Activated CD4-positive, alpha-beta T cell treated with anti-CD3 and anti-CD28 coated beads, Interleukin-2, amount 10 ng/mL, durations not matched to agents 7 days and 5 days (primary cell): ENCODE measurements at regions not wholly inside any gene's neighbourhood (a gene's known extent, or its start where the extent isn't known, plus 50 kb on each side); places are given as distances from the start of the nearest gene placed in this dataset.

ENCODE experiments used
- CTCF ChIA-PET: fragments of 350-600 bp; sonication (Branson Sonifier 250); formaldehyde crosslinking; loops from one replicate; lab custom pipeline; 2021; ENCODE audit warnings: antibody characterized with exemption; lab: Charles Lee
- POLR2A ChIA-PET: fragments of 350-600 bp; sonication (Branson Sonifier 250); formaldehyde crosslinking; loops from one replicate; lab custom pipeline; 2021; ENCODE audit warnings: antibody characterized with exemption; lab: Charles Lee
- DNase-seq: peaks from one replicate; pipeline ENCODE4 v3.0.0-alpha.2; 2020
- H3K27ac Mint-ChIP-seq: one replicate; pipeline ENCODE4 v1.8.0; 2021; ENCODE audit warnings: mild to moderate bottlenecking, moderate library complexity, mixed read lengths
- H3K27me3 Mint-ChIP-seq: one replicate; pipeline ENCODE4 v1.8.0; 2021; ENCODE audit warnings: mixed read lengths
- H3K36me3 Mint-ChIP-seq: one replicate; pipeline ENCODE4 v1.8.0; 2021; ENCODE audit warnings: low read depth, mixed read lengths
- H3K4me1 Mint-ChIP-seq: one replicate; pipeline ENCODE4 v1.8.0; 2021; ENCODE audit warnings: mixed read lengths
- H3K4me3 Mint-ChIP-seq: one replicate; pipeline ENCODE4 v1.8.0; 2021; ENCODE audit warnings: mild to moderate bottlenecking, moderate library complexity, mixed read lengths
- H3K9me3 Mint-ChIP-seq: one replicate; pipeline ENCODE4 v1.8.0; 2021; ENCODE audit warnings: mixed read lengths

DNA sequence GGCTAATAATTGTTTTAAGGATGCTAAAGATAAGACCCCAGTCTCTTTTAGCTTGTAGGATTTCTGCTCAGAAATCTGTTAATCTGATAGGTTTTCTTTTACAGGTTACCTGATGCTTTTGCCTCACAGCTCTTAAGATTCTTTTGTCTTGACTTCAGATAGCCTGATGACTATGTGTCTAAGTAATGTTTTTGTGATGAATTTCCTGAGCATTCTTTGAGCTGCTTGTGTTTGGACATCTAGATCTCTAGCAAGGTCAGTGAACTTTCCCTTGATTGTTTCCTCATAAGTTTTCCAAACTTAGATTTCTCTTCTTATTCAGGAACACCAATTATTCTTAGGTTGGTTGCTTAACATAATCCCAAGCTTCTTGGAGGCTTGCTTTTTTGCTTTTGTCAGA, 104.1 kb downstream of the ZNF518B start:
- no peak overlapping the region for H3K27ac Mint-ChIP-seq
- DNase-seq = no peak
- H3K9me3 Mint-ChIP-seq = no peaks in the 10 kb centered on the region
- no peaks in the 10 kb centered on the region for H3K4me1 Mint-ChIP-seq
- CTCF ChIA-PET = interaction anchor here (1.0 kb wide), 1 partner anchor 83 kb away, joined by 3 read pairs; no protein-coding TSS in a partner anchor
- H3K36me3 Mint-ChIP-seq = no peaks in the 10 kb centered on the region
- H3K27me3 Mint-ChIP-seq = peaks cover 7% of the 10 kb centered on the region
- no peak overlapping the region for H3K4me3 Mint-ChIP-seq
- POLR2A ChIA-PET = no interaction called here

DNA sequence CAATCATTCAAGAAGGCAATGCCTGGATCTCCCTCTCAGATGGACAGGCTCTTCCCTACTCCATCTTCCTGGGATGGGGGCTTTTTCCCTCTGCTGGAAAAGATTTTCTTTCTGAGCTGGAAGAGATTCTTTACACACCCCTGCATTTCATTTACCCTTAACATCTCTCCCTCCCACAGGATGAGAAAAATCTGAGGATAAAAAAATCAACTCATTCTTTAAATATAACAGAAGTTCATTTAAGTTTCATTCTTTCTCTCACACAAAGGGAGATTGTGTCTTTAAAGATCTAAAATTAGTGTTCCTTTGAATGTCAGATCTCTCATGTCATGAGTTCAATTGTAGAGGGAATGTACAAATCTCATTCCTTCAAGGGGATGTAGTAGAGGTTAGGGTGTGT, 109.0 kb downstream of the ZNF518B start:
- Mint-ChIP-seq H3K4me1 (no peaks in the 10 kb centered on the region), H3K4me3 (no peak overlapping the region), H3K27me3 (peaks cover 2% of the 10 kb centered on the region), H3K27ac (no peak overlapping the region), H3K9me3 (no peaks in the 10 kb centered on the region), H3K36me3 (no peaks in the 10 kb centered on the region)
- no peak for DNase-seq
- ChIA-PET POLR2A (no interaction called here), CTCF (interaction anchor here (0.8 kb wide), 1 partner anchor 22 kb away, joined by 3 read pairs; no protein-coding TSS in a partner anchor)

DNA sequence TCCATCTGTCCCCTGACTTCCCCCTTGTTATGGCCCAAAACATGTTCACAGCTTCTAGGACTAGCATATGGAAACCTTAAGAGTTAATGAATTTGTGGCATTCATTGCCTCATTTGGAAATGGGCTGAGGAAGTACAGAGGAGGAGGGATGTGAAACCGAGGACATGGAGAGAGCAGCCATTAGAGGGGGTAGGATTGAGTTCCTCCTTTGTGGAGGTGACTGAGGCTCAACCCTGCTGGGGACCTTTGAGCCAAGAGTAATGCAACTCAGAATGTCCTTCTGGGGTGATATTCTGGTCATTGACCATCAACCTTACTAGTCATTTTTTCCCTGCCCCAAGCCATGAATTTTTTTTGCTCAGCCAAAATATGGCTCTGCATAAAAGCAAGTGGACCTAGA, 109.4 kb downstream of the ZNF518B start:
- ChIA-PET CTCF (interaction anchor here (0.8 kb wide), 1 partner anchor 23 kb away, joined by 3 read pairs; no protein-coding TSS in a partner anchor), POLR2A (no interaction called here)
- Mint-ChIP-seq H3K9me3 (no peaks in the 10 kb centered on the region), H3K4me3 (no peak overlapping the region), H3K36me3 (no peaks in the 10 kb centered on the region), H3K27ac (no peak overlapping the region), H3K27me3 (peaks cover 2% of the 10 kb centered on the region), H3K4me1 (no peaks in the 10 kb centered on the region)
- DNase-seq = no peak

DNA sequence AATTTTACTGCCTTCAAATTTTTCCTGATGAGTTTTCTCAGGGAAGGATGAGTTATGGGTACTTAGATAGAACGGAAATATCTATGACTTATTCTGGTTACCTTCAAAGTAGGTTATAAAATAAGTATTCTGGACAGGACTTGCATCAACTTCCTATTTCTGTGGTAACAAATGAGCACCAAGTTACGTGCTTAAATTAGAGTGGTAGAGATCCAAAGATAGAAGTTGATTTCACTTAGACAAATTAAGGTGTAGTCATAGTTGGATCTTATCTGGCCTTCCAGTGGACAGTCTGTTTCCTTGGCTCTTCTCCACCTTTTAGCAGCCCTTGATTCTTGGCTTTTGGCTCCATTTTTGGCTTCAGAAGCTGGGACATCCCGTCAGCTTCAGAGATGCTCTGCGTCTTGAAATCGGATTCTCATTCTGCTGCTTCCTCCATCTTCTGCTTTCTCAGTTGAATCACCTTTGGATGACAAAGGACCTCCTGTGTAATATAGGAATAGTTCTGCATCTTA, 109.9 kb downstream of the ZNF518B start:
- ChIA-PET POLR2A (no interaction called here), CTCF (no interaction called here)
- Mint-ChIP-seq H3K4me1 (no peaks in the 10 kb centered on the region), H3K27ac (no peak overlapping the region), H3K36me3 (no peaks in the 10 kb centered on the region), H3K27me3 (peaks cover 2% of the 10 kb centered on the region), H3K9me3 (no peaks in the 10 kb centered on the region), H3K4me3 (no peak overlapping the region)
- DNase-seq = no peak

DNA sequence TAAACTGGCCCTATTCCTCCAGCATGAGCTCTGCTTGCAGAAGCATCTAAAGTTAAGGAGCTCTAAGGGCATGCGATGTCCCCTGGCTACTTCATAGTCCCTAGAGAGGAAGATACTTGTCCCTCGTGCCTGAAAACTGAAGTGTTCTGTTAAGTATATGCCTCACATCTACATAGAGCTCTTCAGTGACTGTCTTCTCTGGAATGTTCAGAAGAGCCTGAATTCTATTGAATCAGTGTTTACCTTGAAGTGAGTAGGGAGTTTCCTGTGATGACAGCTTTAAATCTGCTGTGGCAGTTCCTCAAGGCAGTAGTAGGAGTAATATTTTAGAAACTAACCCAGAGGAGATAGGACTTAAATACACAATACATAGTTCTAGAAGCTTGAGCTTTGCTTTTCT, 111.2 kb downstream of the ZNF518B start:
- Mint-ChIP-seq H3K9me3 (no peaks in the 10 kb centered on the region), H3K4me1 (no peaks in the 10 kb centered on the region), H3K27ac (no peak overlapping the region), H3K4me3 (no peak overlapping the region), H3K27me3 (peaks cover 4% of the 10 kb centered on the region), H3K36me3 (no peaks in the 10 kb centered on the region)
- no peak for DNase-seq
- ChIA-PET POLR2A (no interaction called here), CTCF (interaction anchor here (0.7 kb wide), 1 partner anchor 13 kb away, joined by 3 read pairs; no protein-coding TSS in a partner anchor)

DNA sequence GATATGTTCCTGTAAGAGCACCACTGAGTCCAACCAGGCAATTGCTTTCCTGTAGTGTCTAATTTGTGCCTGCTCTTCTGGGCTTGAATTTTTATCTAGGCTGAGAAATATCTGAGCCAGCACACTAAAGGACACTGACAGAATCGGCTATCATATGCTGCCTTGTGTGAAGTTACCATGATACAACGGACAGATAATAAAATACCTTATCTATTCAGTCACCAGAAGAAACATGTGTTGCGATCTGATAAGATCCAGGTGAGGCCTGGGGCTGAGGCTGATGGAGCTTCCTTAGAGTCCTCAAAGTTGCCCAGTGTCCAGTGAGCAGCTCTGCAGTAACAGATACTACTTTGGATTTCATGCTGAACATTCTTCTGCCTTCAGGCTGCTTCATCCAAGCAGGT, 111.8 kb downstream of the ZNF518B start:
- Mint-ChIP-seq H3K36me3 (no peaks in the 10 kb centered on the region), H3K4me1 (no peaks in the 10 kb centered on the region), H3K27ac (no peak overlapping the region), H3K9me3 (no peaks in the 10 kb centered on the region), H3K27me3 (peaks cover 2% of the 10 kb centered on the region), H3K4me3 (no peak overlapping the region)
- CTCF ChIA-PET = no interaction called here
- DNase-seq = no peak
- POLR2A ChIA-PET = no interaction called here

DNA sequence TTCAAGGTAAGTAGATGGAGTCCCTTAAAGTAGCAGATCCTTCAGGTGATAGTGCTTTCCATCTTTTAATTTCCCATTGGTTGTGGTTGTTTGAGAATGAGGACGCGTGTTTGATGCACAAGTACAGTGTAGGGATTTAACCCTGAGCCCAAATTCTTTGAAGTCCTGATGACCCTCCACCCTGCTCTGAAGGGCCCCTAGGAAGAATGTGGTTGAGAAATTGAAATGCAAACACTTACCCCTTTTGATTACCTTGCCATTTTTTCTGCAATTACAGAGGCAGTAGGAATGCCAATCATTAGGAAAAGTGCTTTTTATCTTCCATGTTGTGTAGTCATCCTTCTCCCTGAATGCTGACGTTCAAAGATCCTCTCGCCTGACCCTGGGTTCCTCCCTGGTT, 112.4 kb downstream of the ZNF518B start:
- Mint-ChIP-seq H3K36me3 (no peaks in the 10 kb centered on the region), H3K27ac (no peak overlapping the region), H3K4me3 (no peak overlapping the region), H3K4me1 (no peaks in the 10 kb centered on the region), H3K27me3 (peaks cover 2% of the 10 kb centered on the region), H3K9me3 (no peaks in the 10 kb centered on the region)
- ChIA-PET POLR2A (no interaction called here), CTCF (no interaction called here)
- DNase-seq = no peak

DNA sequence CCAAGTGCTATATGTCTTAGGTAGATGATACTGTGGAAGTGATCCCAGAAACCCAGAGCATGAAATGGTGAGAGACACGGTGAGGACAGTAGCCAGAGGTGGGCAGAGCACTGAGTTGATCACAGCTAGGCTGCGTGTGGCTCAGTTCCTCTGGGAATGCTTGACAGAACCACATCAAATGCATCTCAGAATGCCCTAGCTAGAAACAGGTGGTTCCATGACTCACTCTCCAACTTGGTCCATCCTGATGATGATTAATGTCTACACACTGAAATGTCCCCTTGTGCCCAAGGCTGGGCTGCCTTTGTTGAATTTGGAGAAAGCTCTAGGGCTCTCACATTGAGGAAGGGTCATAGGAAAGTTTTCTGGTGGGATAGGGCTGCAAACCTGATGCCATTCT, 113.6 kb downstream of the ZNF518B start:
- ChIA-PET CTCF (no interaction called here), POLR2A (no interaction called here)
- Mint-ChIP-seq H3K4me1 (no peaks in the 10 kb centered on the region), H3K36me3 (no peaks in the 10 kb centered on the region), H3K27ac (no peak overlapping the region), H3K4me3 (no peak overlapping the region), H3K27me3 (peaks cover 2% of the 10 kb centered on the region), H3K9me3 (no peaks in the 10 kb centered on the region)
- DNase-seq = no peak

DNA sequence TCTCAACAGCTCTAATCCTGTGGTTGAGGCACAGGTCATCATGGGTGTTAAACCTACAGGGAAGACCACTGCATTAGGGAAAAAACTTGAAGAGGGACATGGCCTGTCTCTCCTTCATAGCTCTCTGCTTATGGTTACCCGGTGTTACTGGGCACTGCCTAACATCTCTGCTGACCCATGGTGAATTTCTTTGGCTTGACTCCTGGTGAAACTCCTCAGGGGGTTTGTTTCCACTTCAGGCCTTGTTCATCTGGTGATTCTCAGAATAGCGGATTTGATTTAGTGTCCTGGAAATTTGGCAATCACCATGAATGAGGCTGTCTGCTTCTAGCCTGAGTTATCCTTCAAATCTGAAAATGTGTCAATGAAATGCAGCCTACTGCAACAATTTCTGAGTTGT, 114.4 kb downstream of the ZNF518B start:
- Mint-ChIP-seq H3K4me1 (no peaks in the 10 kb centered on the region), H3K9me3 (no peaks in the 10 kb centered on the region), H3K36me3 (no peaks in the 10 kb centered on the region), H3K4me3 (no peak overlapping the region), H3K27me3 (peaks cover 2% of the 10 kb centered on the region), H3K27ac (no peak overlapping the region)
- POLR2A ChIA-PET = no interaction called here
- DNase-seq = no peak
- CTCF ChIA-PET = no interaction called here

DNA sequence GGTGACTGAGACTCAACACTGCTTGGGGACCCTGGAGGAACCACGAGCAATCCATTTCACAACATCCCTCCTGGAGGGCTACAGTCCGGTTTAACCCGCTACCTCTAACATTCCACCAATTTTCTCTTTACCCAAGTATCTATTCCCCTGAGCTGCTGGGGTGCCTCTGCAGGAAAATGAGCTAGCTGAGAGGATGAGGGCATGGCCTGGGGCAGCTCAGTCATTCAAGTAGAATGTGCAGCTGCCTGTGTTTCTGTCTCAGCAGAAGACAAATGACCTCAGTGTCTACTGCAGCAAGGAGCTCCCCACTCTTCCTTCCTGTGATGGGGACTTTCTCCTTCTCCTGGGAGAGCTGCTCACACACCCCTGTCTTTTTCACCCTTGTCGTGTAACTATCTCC, 120.8 kb downstream of the ZNF518B start:
- H3K36me3 Mint-ChIP-seq = no peaks in the 10 kb centered on the region
- ChIA-PET POLR2A (no interaction called here), CTCF (no interaction called here)
- no peaks in the 10 kb centered on the region for H3K4me1 Mint-ChIP-seq
- no peak overlapping the region for H3K27ac Mint-ChIP-seq
- no peak for DNase-seq
- H3K9me3 Mint-ChIP-seq = no peaks in the 10 kb centered on the region
- no peak overlapping the region for H3K4me3 Mint-ChIP-seq
- H3K27me3 Mint-ChIP-seq = peaks cover 12% of the 10 kb centered on the region

DNA sequence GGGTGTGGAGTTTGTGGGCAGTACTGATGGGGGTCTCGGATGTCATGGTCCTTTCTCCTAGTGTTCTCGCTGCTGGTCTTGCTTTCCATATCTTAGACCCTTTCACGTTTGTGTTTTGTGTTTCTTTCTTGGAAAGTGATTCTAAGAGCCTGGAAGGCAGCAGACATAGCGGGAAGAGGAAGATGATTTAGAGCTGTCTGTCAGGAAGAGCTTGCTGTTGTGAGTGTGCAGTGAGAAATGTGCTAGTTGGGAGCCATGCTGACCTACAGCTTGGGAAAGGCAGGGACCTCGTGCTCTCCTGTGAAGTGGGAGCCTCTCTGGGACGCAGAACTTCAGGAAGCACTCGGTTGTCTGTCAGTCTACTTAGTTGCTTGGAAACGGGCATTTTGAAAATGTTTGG, 122.2 kb downstream of the ZNF518B start:
- no peaks in the 10 kb centered on the region for H3K4me1 Mint-ChIP-seq
- ChIA-PET POLR2A (no interaction called here), CTCF (no interaction called here)
- no peaks in the 10 kb centered on the region for H3K9me3 Mint-ChIP-seq
- peaks cover 12% of the 10 kb centered on the region for H3K27me3 Mint-ChIP-seq
- no peaks in the 10 kb centered on the region for H3K36me3 Mint-ChIP-seq
- no peak for DNase-seq
- no peak overlapping the region for H3K27ac Mint-ChIP-seq
- H3K4me3 Mint-ChIP-seq = no peak overlapping the region

DNA sequence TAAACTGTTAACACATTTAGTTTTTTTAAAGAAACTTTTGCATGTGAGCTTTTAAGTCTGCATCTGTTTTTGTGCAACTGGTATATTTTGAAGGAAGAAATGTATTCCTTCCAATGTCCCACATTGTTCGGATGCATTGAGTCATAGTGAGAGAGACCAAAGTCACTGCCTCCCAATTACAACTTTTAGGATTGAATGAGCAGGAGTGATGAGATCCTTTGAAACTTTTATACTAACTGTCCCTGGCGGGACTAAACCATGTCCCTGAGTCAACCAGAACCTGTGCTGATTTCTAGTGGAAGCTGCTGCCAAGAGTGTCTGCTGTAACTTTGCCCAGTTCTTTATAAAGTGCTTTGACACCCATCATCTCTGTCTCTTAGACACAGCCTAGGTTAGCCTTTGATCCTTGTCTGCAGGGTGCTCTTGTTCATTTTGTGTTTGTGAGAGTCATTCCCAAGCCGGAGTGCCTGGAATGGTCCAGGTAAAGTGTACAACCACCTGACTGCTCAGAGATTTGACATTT, 122.7 kb downstream of the ZNF518B start:
- Mint-ChIP-seq H3K27ac (no peak overlapping the region), H3K4me1 (no peaks in the 10 kb centered on the region), H3K36me3 (no peaks in the 10 kb centered on the region), H3K27me3 (peaks cover 12% of the 10 kb centered on the region), H3K4me3 (no peak overlapping the region), H3K9me3 (no peaks in the 10 kb centered on the region)
- ChIA-PET POLR2A (no interaction called here), CTCF (interaction anchor here (0.6 to 1.2 kb wide), 2 partner anchors 17 to 38 kb away, joined by 3 read pairs; no protein-coding TSS in a partner anchor)
- DNase-seq = no peak

DNA sequence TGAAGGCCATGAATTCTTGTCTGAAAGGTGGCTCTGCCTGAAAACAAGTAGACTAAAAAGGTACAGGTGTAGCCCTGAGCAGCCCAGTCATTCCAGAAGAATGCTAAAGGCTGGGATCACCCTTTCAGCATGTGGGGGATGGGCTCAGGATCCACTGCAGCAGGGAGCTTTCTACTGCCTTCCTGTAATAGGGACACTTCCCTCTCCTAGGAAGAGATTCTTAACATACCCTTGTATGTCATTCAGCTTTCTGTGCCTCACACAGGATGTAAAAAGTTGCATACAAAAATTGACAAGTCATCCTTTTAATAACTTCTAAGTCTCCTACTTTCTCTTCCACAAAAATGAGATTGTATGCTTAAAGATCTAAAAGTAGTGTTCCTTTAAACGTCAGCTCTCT, 123.3 kb downstream of the ZNF518B start:
- H3K27ac Mint-ChIP-seq = no peak overlapping the region
- no peaks in the 10 kb centered on the region for H3K9me3 Mint-ChIP-seq
- no peaks in the 10 kb centered on the region for H3K4me1 Mint-ChIP-seq
- POLR2A ChIA-PET = no interaction called here
- no peaks in the 10 kb centered on the region for H3K36me3 Mint-ChIP-seq
- CTCF ChIA-PET = interaction anchor here (0.6 to 1.2 kb wide), 2 partner anchors 17 to 37 kb away, joined by 3 read pairs; no protein-coding TSS in a partner anchor
- DNase-seq = no peak
- no peak overlapping the region for H3K4me3 Mint-ChIP-seq
- H3K27me3 Mint-ChIP-seq = peaks cover 12% of the 10 kb centered on the region

DNA sequence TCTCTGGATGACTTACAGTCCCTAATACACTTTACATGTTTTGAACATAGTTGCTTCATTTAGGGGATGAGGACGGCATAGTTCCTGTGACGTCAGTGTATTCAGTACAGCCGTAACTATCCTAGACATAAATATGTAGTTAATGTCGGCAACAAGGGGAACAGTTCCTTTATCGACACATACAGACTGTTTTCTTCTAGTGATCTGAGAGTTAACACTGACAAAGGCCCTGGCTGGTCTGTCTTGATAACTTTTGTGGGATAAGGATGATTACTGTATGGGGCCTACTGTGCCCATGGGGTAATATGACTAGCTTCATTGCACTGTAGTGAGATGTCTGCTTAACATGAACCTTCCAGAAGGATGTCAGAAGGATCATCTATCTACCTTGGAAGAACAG, 131.2 kb downstream of the ZNF518B start:
- Mint-ChIP-seq H3K4me3 (no peak overlapping the region), H3K36me3 (no peaks in the 10 kb centered on the region), H3K4me1 (no peaks in the 10 kb centered on the region), H3K9me3 (no peaks in the 10 kb centered on the region), H3K27me3 (no peaks in the 10 kb centered on the region), H3K27ac (no peak overlapping the region)
- CTCF ChIA-PET = no interaction called here
- POLR2A ChIA-PET = no interaction called here
- DNase-seq = no peak
